ENCODE measurements at regions not wholly inside any gene's neighbourhood (a gene's known extent, or its start where the extent isn't known, plus 50 kb on each side); places are given as distances from the start of the nearest gene placed in this dataset.

DNA sequence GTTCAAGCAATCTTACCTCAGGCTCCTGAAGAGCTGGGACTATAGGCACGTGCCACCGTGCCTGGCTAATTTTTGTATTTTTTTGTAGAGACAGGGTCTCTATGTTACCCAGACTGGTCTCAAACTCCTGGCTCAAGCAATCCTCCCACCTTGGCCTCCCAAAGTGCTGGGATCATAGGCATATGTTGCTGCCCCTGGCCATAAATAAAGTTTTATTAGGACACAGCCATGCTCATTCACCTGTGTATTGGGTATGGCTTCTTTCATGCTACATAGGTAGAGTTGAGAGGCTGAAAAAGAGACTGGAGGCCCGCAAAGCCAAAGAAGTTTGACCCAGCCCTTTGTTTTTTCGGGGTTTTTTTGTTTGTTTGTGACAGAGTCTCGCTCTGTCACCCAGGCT lies 61.7 kb upstream of the NCOR2 start (continued):
- TF ChIP-seq, protein P1, sequence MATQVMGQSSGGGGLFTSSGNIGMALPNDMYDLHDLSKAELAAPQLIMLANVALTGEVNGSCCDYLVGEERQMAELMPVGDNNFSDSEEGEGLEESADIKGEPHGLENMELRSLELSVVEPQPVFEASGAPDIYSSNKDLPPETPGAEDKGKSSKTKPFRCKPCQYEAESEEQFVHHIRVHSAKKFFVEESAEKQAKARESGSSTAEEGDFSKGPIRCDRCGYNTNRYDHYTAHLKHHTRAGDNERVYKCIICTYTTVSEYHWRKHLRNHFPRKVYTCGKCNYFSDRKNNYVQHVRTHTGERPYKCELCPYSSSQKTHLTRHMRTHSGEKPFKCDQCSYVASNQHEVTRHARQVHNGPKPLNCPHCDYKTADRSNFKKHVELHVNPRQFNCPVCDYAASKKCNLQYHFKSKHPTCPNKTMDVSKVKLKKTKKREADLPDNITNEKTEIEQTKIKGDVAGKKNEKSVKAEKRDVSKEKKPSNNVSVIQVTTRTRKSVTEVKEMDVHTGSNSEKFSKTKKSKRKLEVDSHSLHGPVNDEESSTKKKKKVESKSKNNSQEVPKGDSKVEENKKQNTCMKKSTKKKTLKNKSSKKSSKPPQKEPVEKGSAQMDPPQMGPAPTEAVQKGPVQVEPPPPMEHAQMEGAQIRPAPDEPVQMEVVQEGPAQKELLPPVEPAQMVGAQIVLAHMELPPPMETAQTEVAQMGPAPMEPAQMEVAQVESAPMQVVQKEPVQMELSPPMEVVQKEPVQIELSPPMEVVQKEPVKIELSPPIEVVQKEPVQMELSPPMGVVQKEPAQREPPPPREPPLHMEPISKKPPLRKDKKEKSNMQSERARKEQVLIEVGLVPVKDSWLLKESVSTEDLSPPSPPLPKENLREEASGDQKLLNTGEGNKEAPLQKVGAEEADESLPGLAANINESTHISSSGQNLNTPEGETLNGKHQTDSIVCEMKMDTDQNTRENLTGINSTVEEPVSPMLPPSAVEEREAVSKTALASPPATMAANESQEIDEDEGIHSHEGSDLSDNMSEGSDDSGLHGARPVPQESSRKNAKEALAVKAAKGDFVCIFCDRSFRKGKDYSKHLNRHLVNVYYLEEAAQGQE (IDR thresholded peaks at IDR 0.05) = no peak
- no peak for TF ChIP-seq FOXA2 (IDR thresholded peaks at IDR 0.05)
- no peak for TF ChIP-seq HNF4A (conservative IDR thresholded peaks at IDR 0.05)
- no peak for TF ChIP-seq HNF4G (IDR thresholded peaks at IDR 0.05)

- 92% methylated on average over 3 of the region's 3 CpGs for WGBS
- H3K27me3 ChIP-seq (ENCODE audit: control insufficient read depth in 4 of 4, insufficient read depth in 4 of 4, low read length in 3 of 4) = no peaks in the 10 kb centered on the region
- no peaks in the 10 kb centered on the region for H3K36me3 ChIP-seq (ENCODE audit: control insufficient read depth in 4 of 4, insufficient read depth in 3 of 4, low read depth in 1 of 4, low read length in 3 of 4)
- H3K9me3 ChIP-seq (ENCODE audit: control insufficient read depth in 4 of 4, low read length in 3 of 4) = peaks cover 0 to 4% (median under 1%) of the 10 kb centered on the region in 4 donors
- H3K9ac ChIP-seq (ENCODE audit: low read depth in 1 of 2, low read length in 2 of 2) = no peak overlapping the region
- TF ChIP-seq RXRA (IDR thresholded peaks at IDR 0.05) = no peak
- TF ChIP-seq RAD21 (IDR thresholded peaks at IDR 0.05) = no peak
- TF ChIP-seq FOXA2 (IDR thresholded peaks at IDR 0.05) = no peak
- no peak for TF ChIP-seq JUND (IDR thresholded peaks at IDR 0.05)
- TF ChIP-seq TAF1 (conservative IDR thresholded peaks at IDR 0.05) = no peak
- no peak for TF ChIP-seq CTCF (IDR thresholded peaks at IDR 0.05; ENCODE audit: low read depth, low read length, missing input control)
- no peak for TF ChIP-seq MAX (IDR thresholded peaks at IDR 0.05)
- no peak for TF ChIP-seq FOXA1 (IDR thresholded peaks at IDR 0.05)
- TF ChIP-seq SP1 (IDR thresholded peaks at IDR 0.05) = no peak
- TF ChIP-seq, protein P2, sequence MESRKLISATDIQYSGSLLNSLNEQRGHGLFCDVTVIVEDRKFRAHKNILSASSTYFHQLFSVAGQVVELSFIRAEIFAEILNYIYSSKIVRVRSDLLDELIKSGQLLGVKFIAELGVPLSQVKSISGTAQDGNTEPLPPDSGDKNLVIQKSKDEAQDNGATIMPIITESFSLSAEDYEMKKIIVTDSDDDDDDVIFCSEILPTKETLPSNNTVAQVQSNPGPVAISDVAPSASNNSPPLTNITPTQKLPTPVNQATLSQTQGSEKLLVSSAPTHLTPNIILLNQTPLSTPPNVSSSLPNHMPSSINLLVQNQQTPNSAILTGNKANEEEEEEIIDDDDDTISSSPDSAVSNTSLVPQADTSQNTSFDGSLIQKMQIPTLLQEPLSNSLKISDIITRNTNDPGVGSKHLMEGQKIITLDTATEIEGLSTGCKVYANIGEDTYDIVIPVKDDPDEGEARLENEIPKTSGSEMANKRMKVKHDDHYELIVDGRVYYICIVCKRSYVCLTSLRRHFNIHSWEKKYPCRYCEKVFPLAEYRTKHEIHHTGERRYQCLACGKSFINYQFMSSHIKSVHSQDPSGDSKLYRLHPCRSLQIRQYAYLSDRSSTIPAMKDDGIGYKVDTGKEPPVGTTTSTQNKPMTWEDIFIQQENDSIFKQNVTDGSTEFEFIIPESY (IDR thresholded peaks at IDR 0.05) = no peak
- no peak for TF ChIP-seq GABPA (IDR thresholded peaks at IDR 0.05 in 1 of 2, conservative IDR thresholded peaks at IDR 0.05 in 1 of 2)
- no peak for TF ChIP-seq HNF4G (IDR thresholded peaks at IDR 0.05)
- TF ChIP-seq HNF4A (conservative IDR thresholded peaks at IDR 0.05) = no peak
- TF ChIP-seq EGR1 (IDR thresholded peaks at IDR 0.05; ENCODE audit: low read depth in 2 of 2) = no peak
- TF ChIP-seq NR2F2 (IDR thresholded peaks at IDR 0.05) = no peak
- TF ChIP-seq, protein P3, sequence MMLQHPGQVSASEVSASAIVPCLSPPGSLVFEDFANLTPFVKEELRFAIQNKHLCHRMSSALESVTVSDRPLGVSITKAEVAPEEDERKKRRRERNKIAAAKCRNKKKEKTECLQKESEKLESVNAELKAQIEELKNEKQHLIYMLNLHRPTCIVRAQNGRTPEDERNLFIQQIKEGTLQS (IDR thresholded peaks at IDR 0.05) = no peak
- TF ChIP-seq, protein P1 (IDR thresholded peaks at IDR 0.05) = no peak
- TF ChIP-seq YY1 (IDR thresholded peaks at IDR 0.05) = no peak
- H3K27ac ChIP-seq (ENCODE audit: low read depth in 1 of 2, low read length in 2 of 2) = no peak overlapping the region
- no peaks in the 10 kb centered on the region for H3K4me1 ChIP-seq (ENCODE audit: control insufficient read depth in 4 of 4, insufficient read depth in 4 of 4, low read length in 3 of 4)
- no peak for DNase-seq (ENCODE audit: low spot score)
- H3K4me3 ChIP-seq (ENCODE audit: low read depth in 1 of 3, low read length in 3 of 3) = no peak overlapping the region
Measured at GRCh38 chr12:124627956-124628355, 60.5 kb upstream of the NCOR2 start.

Measured in liver (tissue), 8 donors.